GM10248 (cell line): ENCODE measurements at regions not wholly inside any gene's neighbourhood (a gene's known extent, or its start where the extent isn't known, plus 50 kb on each side); places are given as distances from the start of the nearest gene placed in this dataset.

Source experiments
- CTCF ChIA-PET: fragments of 300-600 bp; sonication (Branson Sonifier 250); formaldehyde crosslinking; extraction: SDS; loops from one replicate; lab custom pipeline; 2021; ENCODE audit warnings: antibody characterized with exemption; lab: Yijun Ruan, JAX
- POLR2A ChIA-PET: fragments of 350-650 bp; sonication (Branson Sonifier 250); formaldehyde crosslinking; extraction: SDS; loops from one replicate; lab custom pipeline; 2020; ENCODE audit warnings: antibody characterized with exemption; lab: Yijun Ruan, JAX
- DNase-seq: peaks from one replicate; pipeline ENCODE4 v3.0.0; 2012; ENCODE audit errors: extremely low spot score
- CTCF ChIP-seq: IDR thresholded peaks from 2 replicates; pipeline ENCODE4 v1.5.1; 2012; ENCODE audit warnings: mild to moderate bottlenecking, low read depth; ENCODE audit errors: extremely low read depth, missing control alignments, control extremely low read depth

- POLR2A ChIA-PET = no interaction called here
- CTCF ChIA-PET = no interaction called here
- no peak for TF ChIP-seq CTCF
These were observed 168.5 kb downstream of the SCP2D1 start for GRCh38 chr20:18981962-18982539.

GRCh38 chr20:18983796-18984195, 170.2 kb downstream of the SCP2D1 start:
- ChIA-PET CTCF (interaction anchor here (0.7 to 0.8 kb wide), 2 partner anchors 10 to 351 kb away, joined by 3 read pairs; no protein-coding TSS in a partner anchor), POLR2A (no interaction called here)

More at GRCh38 chr20:18981962-18982539, 168.5 kb downstream of the SCP2D1 start:
- no peak for DNase-seq

GRCh38 chr20:18984238-18985200, 170.9 kb downstream of the SCP2D1 start:
- TF ChIP-seq CTCF = no peak
- DNase-seq = no peak
- POLR2A ChIA-PET = no interaction called here
- CTCF ChIA-PET = interaction anchor here (0.7 to 2.1 kb wide), 5 partner anchors 11 to 352 kb away, joined by 3 to 6 read pairs (median 3); no protein-coding TSS in a partner anchor

More at GRCh38 chr20:18983796-18984195, 170.2 kb downstream of the SCP2D1 start:
- no peak for TF ChIP-seq CTCF
- DNase-seq = no peak

GRCh38 chr20:18985551-18985950, 172.0 kb downstream of the SCP2D1 start:
- CTCF ChIA-PET = interaction anchor here (1.1 to 2.1 kb wide), 4 partner anchors 9 to 353 kb away, joined by 3 to 6 read pairs (median 3); no protein-coding TSS in a partner anchor
- no peak for TF ChIP-seq CTCF
- DNase-seq = no peak
- POLR2A ChIA-PET = no interaction called here

GRCh38 chr20:18986146-18986830, 172.7 kb downstream of the SCP2D1 start:
- ChIA-PET POLR2A (interaction anchor here (0.5 kb wide), 1 partner anchor 564 kb away, joined by 3 read pairs; no protein-coding TSS in a partner anchor), CTCF (interaction anchor here (1.2 to 2.1 kb wide), 3 partner anchors 8 to 354 kb away, joined by 3 to 6 read pairs (median 3); no protein-coding TSS in a partner anchor)
- no peak for DNase-seq
- TF ChIP-seq CTCF = no peak
